SU-DHL-6 (cell line): ENCODE measurements at regions not wholly inside any gene's neighbourhood (a gene's known extent, or its start where the extent isn't known, plus 50 kb on each side); places are given as distances from the start of the nearest gene placed in this dataset.

Experiments used
- CTCF ChIP-seq: fragments of 200-600 bp; sonication (generic); IDR thresholded peaks from one replicate; pipeline ENCODE4 v1.5.1; 2017; ENCODE audit warnings: antibody characterized with exemption, mild to moderate bottlenecking, low read length, moderate library complexity; ENCODE audit not compliant: insufficient read depth, poor library complexity, severe bottlenecking
- EZH2phosphoT487 ChIP-seq: fragments of 200-600 bp; sonication (generic), shearing (Covaris generic); conservative IDR thresholded peaks from 2 replicates; pipeline ENCODE4 v1.6.1; 2018; ENCODE audit warnings: mild to moderate bottlenecking, antibody characterized with exemption, low read length, moderate library complexity, mixed read lengths

GRCh38 chr5:56443826-56444225 is 210.7 kb upstream of the ANKRD55 start:
- TF ChIP-seq CTCF: no peak
- TF ChIP-seq EZH2phosphoT487: no peak
